ENCODE measurements at regions not wholly inside any gene's neighbourhood (a gene's known extent, or its start where the extent isn't known, plus 50 kb on each side); places are given as distances from the start of the nearest gene placed in this dataset.

GRCh38 chr2:48145845-48146452 lies 168.5 kb upstream of the FOXN2 start:
- DNase-seq (ENCODE audit: low spot score in 2 of 2): no peak

GRCh38 chr2:48146552-48146951 lies 167.9 kb upstream of the FOXN2 start:
- DNase-seq (ENCODE audit: low spot score in 2 of 2): no peak
- Histone ChIP-seq H3K27me3 (ENCODE audit: low read depth) (no peaks in the 10 kb centered on the region; the same call in 1 of the 2 replicates), H3K36me3 (replicated peaks) (no peaks in the 10 kb centered on the region), H3K9me3 (no peaks in the 10 kb centered on the region; the same call in 1 of the 2 replicates), H3K4me3 (no peak overlapping the region), H3K4me1 (no peaks in the 10 kb centered on the region; the same call in 1 of the 2 replicates)
- in situ Hi-C loops (cut with MboI; ENCODE audit: low sequenced_read_pairs): no loop called here

More at GRCh38 chr2:48145845-48146452, 168.5 kb upstream of the FOXN2 start:
- no peaks in the 10 kb centered on the region; the same call in 1 of the 2 replicates for H3K4me1 ChIP-seq
- H3K27me3 ChIP-seq (ENCODE audit: low read depth): no peaks in the 10 kb centered on the region; the same call in 1 of the 2 replicates
- no peaks in the 10 kb centered on the region; the same call in 1 of the 2 replicates for H3K9me3 ChIP-seq
- in situ Hi-C loops (cut with MboI; ENCODE audit: low sequenced_read_pairs): no loop called here
- no peaks in the 10 kb centered on the region for H3K36me3 ChIP-seq (replicated peaks)
- H3K4me3 ChIP-seq: no peak overlapping the region

GRCh38 chr2:48147719-48148118 lies 166.8 kb upstream of the FOXN2 start:
- in situ Hi-C loops (cut with MboI; ENCODE audit: low sequenced_read_pairs): no loop called here
- Histone ChIP-seq H3K9me3 (no peaks in the 10 kb centered on the region), H3K4me3 (no peak overlapping the region), H3K27me3 (ENCODE audit: low read depth) (no peaks in the 10 kb centered on the region), H3K4me1 (no peaks in the 10 kb centered on the region; the same call in 1 of the 2 replicates), H3K36me3 (replicated peaks) (no peaks in the 10 kb centered on the region)
- DNase-seq (ENCODE audit: low spot score in 2 of 2): no peak

- DNase-seq (ENCODE audit: low spot score in 2 of 2): no peak
- Histone ChIP-seq H3K9me3 (no peaks in the 10 kb centered on the region), H3K36me3 (replicated peaks) (no peaks in the 10 kb centered on the region), H3K27me3 (ENCODE audit: low read depth) (no peaks in the 10 kb centered on the region), H3K4me3 (no peak overlapping the region), H3K4me1 (no peaks in the 10 kb centered on the region; the same call in 1 of the 2 replicates)
- in situ Hi-C loops (cut with MboI; ENCODE audit: low sequenced_read_pairs): no loop called here
These were observed 165.5 kb upstream of the FOXN2 start for GRCh38 chr2:48148841-48149430.

- no peaks in the 10 kb centered on the region for H3K4me1 ChIP-seq
- H3K27me3 ChIP-seq (ENCODE audit: low read depth): no peaks in the 10 kb centered on the region
- H3K36me3 ChIP-seq (replicated peaks): no peaks in the 10 kb centered on the region
- H3K4me3 ChIP-seq: no peak overlapping the region
- in situ Hi-C loops (cut with MboI; ENCODE audit: low sequenced_read_pairs): no loop called here
- 0 out of 2 replicates have a peak, but pooled peaks cover 2% of the 10 kb centered on the region for H3K9me3 ChIP-seq
- no peak for DNase-seq (ENCODE audit: low spot score in 2 of 2)
These were observed 157.3 kb upstream of the FOXN2 start for GRCh38 chr2:48157150-48157549.

GRCh38 chr2:48161628-48162027 lies 152.9 kb upstream of the FOXN2 start:
- no peaks in the 10 kb centered on the region for H3K27me3 ChIP-seq (ENCODE audit: low read depth)
- in situ Hi-C loops (cut with MboI; ENCODE audit: low sequenced_read_pairs): no loop called here
- DNase-seq (ENCODE audit: low spot score in 2 of 2): no peak
- H3K9me3 ChIP-seq: 0 out of 2 replicates have a peak, but pooled peaks cover 2% of the 10 kb centered on the region
- no peaks in the 10 kb centered on the region for H3K36me3 ChIP-seq (replicated peaks)
- H3K4me3 ChIP-seq: no peak overlapping the region
- H3K4me1 ChIP-seq: 0 out of 2 replicates have a peak, but pooled peaks cover 2% of the 10 kb centered on the region

- Histone ChIP-seq H3K4me1 (0 out of 2 replicates have a peak, but pooled peaks cover 2% of the 10 kb centered on the region), H3K36me3 (replicated peaks) (no peaks in the 10 kb centered on the region), H3K27me3 (ENCODE audit: low read depth) (no peaks in the 10 kb centered on the region), H3K9me3 (no peaks in the 10 kb centered on the region), H3K4me3 (no peak overlapping the region)
- in situ Hi-C loops (cut with MboI; ENCODE audit: low sequenced_read_pairs): no loop called here
- DNase-seq (ENCODE audit: low spot score in 2 of 2): no peak
These were observed 151.7 kb upstream of the FOXN2 start for GRCh38 chr2:48162742-48163141.

- H3K36me3 ChIP-seq (replicated peaks): no peaks in the 10 kb centered on the region
- in situ Hi-C loops (cut with MboI; ENCODE audit: low sequenced_read_pairs): no loop called here
- no peak for DNase-seq (ENCODE audit: low spot score in 2 of 2)
- no peak overlapping the region for H3K4me3 ChIP-seq
- H3K27me3 ChIP-seq (ENCODE audit: low read depth): no peaks in the 10 kb centered on the region
- 0 out of 2 replicates have a peak, but pooled peaks cover 2% of the 10 kb centered on the region for H3K4me1 ChIP-seq
- no peaks in the 10 kb centered on the region for H3K9me3 ChIP-seq
These were observed 149.3 kb upstream of the FOXN2 start for GRCh38 chr2:48165070-48165753.

GRCh38 chr2:48169141-48169592 lies 145.3 kb upstream of the FOXN2 start:
- Histone ChIP-seq H3K27me3 (ENCODE audit: low read depth) (no peaks in the 10 kb centered on the region), H3K36me3 (replicated peaks) (no peaks in the 10 kb centered on the region), H3K4me1 (no peaks in the 10 kb centered on the region), H3K9me3 (no peaks in the 10 kb centered on the region), H3K4me3 (no peak overlapping the region)
- in situ Hi-C loops (cut with MboI; ENCODE audit: low sequenced_read_pairs): no loop called here
- peak in 1 of 2 experiments; percentile 7 for DNase-seq (ENCODE audit: low spot score in 2 of 2)

- H3K27me3 ChIP-seq (ENCODE audit: low read depth): no peaks in the 10 kb centered on the region
- in situ Hi-C loops (cut with MboI; ENCODE audit: low sequenced_read_pairs): no loop called here
- no peaks in the 10 kb centered on the region for H3K9me3 ChIP-seq
- no peak overlapping the region for H3K4me3 ChIP-seq
- H3K36me3 ChIP-seq (replicated peaks): no peaks in the 10 kb centered on the region
- DNase-seq (ENCODE audit: low spot score in 2 of 2): no peak
- H3K4me1 ChIP-seq: no peaks in the 10 kb centered on the region
These were observed 144.2 kb upstream of the FOXN2 start for GRCh38 chr2:48170281-48170680.

GRCh38 chr2:48173141-48173540 lies 141.3 kb upstream of the FOXN2 start:
- no peaks in the 10 kb centered on the region for H3K27me3 ChIP-seq (ENCODE audit: low read depth)
- no peaks in the 10 kb centered on the region for H3K4me1 ChIP-seq
- H3K4me3 ChIP-seq: no peak overlapping the region
- H3K36me3 ChIP-seq (replicated peaks): no peaks in the 10 kb centered on the region
- H3K9me3 ChIP-seq: no peaks in the 10 kb centered on the region
- DNase-seq (ENCODE audit: low spot score in 2 of 2): no peak
- in situ Hi-C loops (cut with MboI; ENCODE audit: low sequenced_read_pairs): no loop called here

GRCh38 chr2:48174503-48174902 lies 140.0 kb upstream of the FOXN2 start:
- H3K27me3 ChIP-seq (ENCODE audit: low read depth): no peaks in the 10 kb centered on the region
- H3K36me3 ChIP-seq (replicated peaks): no peaks in the 10 kb centered on the region
- no peaks in the 10 kb centered on the region; the same call in 1 of the 2 replicates for H3K9me3 ChIP-seq
- in situ Hi-C loops (cut with MboI; ENCODE audit: low sequenced_read_pairs): no loop called here
- DNase-seq (ENCODE audit: low spot score in 2 of 2): no peak
- no peaks in the 10 kb centered on the region for H3K4me1 ChIP-seq
- H3K4me3 ChIP-seq: no peak overlapping the region

- Histone ChIP-seq H3K9me3 (no peaks in the 10 kb centered on the region; the same call in 1 of the 2 replicates), H3K4me1 (no peaks in the 10 kb centered on the region), H3K4me3 (no peak overlapping the region), H3K36me3 (replicated peaks) (no peaks in the 10 kb centered on the region), H3K27me3 (ENCODE audit: low read depth) (no peaks in the 10 kb centered on the region)
- no peak for DNase-seq (ENCODE audit: low spot score in 2 of 2)
- in situ Hi-C loops (cut with MboI; ENCODE audit: low sequenced_read_pairs): no loop called here
These were observed 139.2 kb upstream of the FOXN2 start for GRCh38 chr2:48175254-48175653.

GRCh38 chr2:48175656-48176055 lies 138.8 kb upstream of the FOXN2 start:
- Histone ChIP-seq H3K4me3 (no peak overlapping the region), H3K36me3 (replicated peaks) (no peaks in the 10 kb centered on the region), H3K4me1 (no peaks in the 10 kb centered on the region), H3K27me3 (ENCODE audit: low read depth) (no peaks in the 10 kb centered on the region), H3K9me3 (no peaks in the 10 kb centered on the region; the same call in 1 of the 2 replicates)
- no peak for DNase-seq (ENCODE audit: low spot score in 2 of 2)
- in situ Hi-C loops (cut with MboI; ENCODE audit: low sequenced_read_pairs): no loop called here

Data from HAP-1 (cell line).